ENCODE measurements at regions not wholly inside any gene's neighbourhood (a gene's known extent, or its start where the extent isn't known, plus 50 kb on each side); places are given as distances from the start of the nearest gene placed in this dataset.

DNA sequence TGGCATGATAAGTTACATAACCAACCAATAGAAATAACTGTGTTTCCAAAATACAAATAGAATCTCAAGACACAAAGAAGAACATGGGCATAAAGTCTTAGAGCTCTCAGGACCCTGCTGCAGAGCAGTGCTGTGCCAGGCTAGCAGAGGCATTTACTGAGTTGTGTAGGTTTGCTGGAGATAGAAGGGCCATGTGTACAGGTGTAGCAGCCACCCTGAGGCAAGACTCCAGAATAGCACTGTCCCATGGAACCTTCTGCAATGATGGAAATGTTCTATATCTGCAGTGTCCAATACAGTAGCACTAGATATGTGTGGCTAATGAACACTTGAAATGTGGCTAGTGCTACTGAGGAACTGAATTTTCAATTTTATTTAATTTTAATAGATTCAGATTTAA is 267.0 kb upstream of the UMPS start:
- Histone ChIP-seq H3K23me2 (ENCODE audit: low read depth, low read length) (no peaks in the 10 kb centered on the region), H4K8ac (ENCODE audit: extremely low read depth, insufficient read depth, low read length) (no peak overlapping the region), H3K9ac (replicated peaks in 1 of 4; ENCODE audit: extremely low read depth in 1 of 4, low read depth in 3 of 4, low read length in 3 of 4) (no peak overlapping the region), H3K79me1 (ENCODE audit: low read depth, low read length) (no peaks in the 10 kb centered on the region), H2BK15ac (ENCODE audit: low read length) (no peak overlapping the region), H3K4me2 (ENCODE audit: insufficient read depth in 1 of 2, low read depth in 2 of 2, low read length in 2 of 2) (no peak overlapping the region), H2BK12ac (ENCODE audit: low read depth, low read length) (no peak overlapping the region), H3K4me1 (replicated peaks in 1 of 4; ENCODE audit: control insufficient read depth in 3 of 4, insufficient read depth in 4 of 4, low read length in 3 of 4) (no peaks in the 10 kb centered on the region; a peak in 1 of 7 replicates), H3K14ac (ENCODE audit: insufficient read length) (no peak overlapping the region), H4K5ac (ENCODE audit: insufficient read length, low read depth, low read length) (no peak overlapping the region), H4K91ac (replicated peaks; ENCODE audit: insufficient read length, low read length) (no peak overlapping the region), H4K20me1 (replicated peaks in 1 of 2; ENCODE audit: control insufficient read depth in 1 of 2, insufficient read depth in 2 of 2, low read length in 2 of 2) (no peaks in the 10 kb centered on the region), H2BK120ac (replicated peaks; ENCODE audit: low read depth, low read length) (no peak overlapping the region), H2BK20ac (ENCODE audit: low read length) (no peak overlapping the region), H3K9me3 (ENCODE audit: insufficient read depth in 2 of 2, low read depth in 1 of 2, low read length in 1 of 2) (no peaks in the 10 kb centered on the region), H2AK5ac (ENCODE audit: low read depth, low read length) (no peak overlapping the region; the same call in 1 of the 2 replicates), H3K56ac (replicated peaks; ENCODE audit: insufficient read length, low read depth, low read length) (no peak overlapping the region), H3K4me3 (ENCODE audit: extremely low read depth in 1 of 4, insufficient read depth in 2 of 4, low read depth in 3 of 4, low read length in 4 of 4) (no peak overlapping the region), H2BK5ac (ENCODE audit: low read depth, low read length) (no peak overlapping the region), H3K27me3 (replicated peaks in 1 of 4; ENCODE audit: control insufficient read depth in 3 of 4, extremely low read depth in 1 of 4, insufficient read depth in 3 of 4, low read length in 3 of 4) (no peaks in the 10 kb centered on the region), H3K79me2 (ENCODE audit: control insufficient read depth in 1 of 2, insufficient read depth in 2 of 2, low read length in 2 of 2) (no peaks in the 10 kb centered on the region), H3K4ac (replicated peaks; ENCODE audit: insufficient read length, low read depth, low read length) (no peak overlapping the region), H3K27ac (ENCODE audit: low read depth, low read length) (no peak overlapping the region), H2AFZ (ENCODE audit: low read length) (no peak overlapping the region), H3K23ac (ENCODE audit: insufficient read length) (no peak overlapping the region), H3K36me3 (ENCODE audit: control insufficient read depth in 2 of 4, insufficient read depth in 4 of 4, low read length in 3 of 4) (no peaks in the 10 kb centered on the region), H3K18ac (ENCODE audit: extremely low read depth, low read length) (no peak overlapping the region)
- TF ChIP-seq CREB1 (IDR thresholded peaks at IDR 0.05) (no peak), CTCF (IDR thresholded peaks at IDR 0.05; ENCODE audit: control extremely low read depth in 1 of 3, insufficient read depth in 1 of 3, low read depth in 1 of 3, low read length in 3 of 3) (peak in 1 of 3 experiments; percentile 9; a peak in 1 of 4 replicates)
- FAIRE-seq (no peak), DNase-seq (ENCODE audit: low read depth in 1 of 2, low spot score in 2 of 2) (no peak)
- ChIA-PET CTCF (ENCODE audit: partially characterized antibody) (interaction anchor here (1.2 to 14.1 kb wide), 4 partner anchors 10 to 112 kb away, joined by 3 to 220 read pairs (median 4); no protein-coding TSS in a partner anchor), POLR2A (ENCODE audit: partially characterized antibody) (no interaction called here)
